ENCODE measurements at regions not wholly inside any gene's neighbourhood (a gene's known extent, or its start where the extent isn't known, plus 50 kb on each side); places are given as distances from the start of the nearest gene placed in this dataset.

GRCh38 chr10:23869548-23869947, 339.4 kb upstream of the KIAA1217 start:
- Histone ChIP-seq H3K27ac (peak overlapping the region in 1 of 2 donors; percentile 39), H3K4me1 (no peaks in the 10 kb centered on the region), H3K4me3 (no peak overlapping the region), H3K27me3 (no peaks in the 10 kb centered on the region), H3K9me3 (no peaks in the 10 kb centered on the region), H3K36me3 (no peaks in the 10 kb centered on the region)
- TF ChIP-seq POLR2A (IDR thresholded peaks at IDR 0.05) (no peak), POLR2AphosphoS5 (IDR thresholded peaks at IDR 0.05) (no peak), CTCF (IDR thresholded peaks at IDR 0.05) (no peak)
- peak in 1 of 2 donors; percentile 57 for DNase-seq (ENCODE audit: low spot score in 2 of 2)
- intact Hi-C loops (cut with DNase I; ENCODE audit: low total_unique reads): no loop called here

- Histone ChIP-seq H3K4me3 (no peak overlapping the region), H3K27me3 (no peaks in the 10 kb centered on the region), H3K36me3 (no peaks in the 10 kb centered on the region), H3K27ac (peak overlapping the region in 1 of 2 donors; percentile 41), H3K9me3 (no peaks in the 10 kb centered on the region), H3K4me1 (no peaks in the 10 kb centered on the region)
- intact Hi-C loops (cut with DNase I; ENCODE audit: low total_unique reads): no loop called here
- TF ChIP-seq POLR2A (IDR thresholded peaks at IDR 0.05) (no peak), CTCF (IDR thresholded peaks at IDR 0.05) (no peak), POLR2AphosphoS5 (IDR thresholded peaks at IDR 0.05) (no peak)
- no peak for DNase-seq (ENCODE audit: low spot score in 2 of 2)
Observed at GRCh38 chr10:23869996-23870395, 338.9 kb upstream of the KIAA1217 start.

- no peak for DNase-seq (ENCODE audit: low spot score in 2 of 2)
- no peak for TF ChIP-seq POLR2AphosphoS5 (IDR thresholded peaks at IDR 0.05)
- no peak for TF ChIP-seq POLR2A (IDR thresholded peaks at IDR 0.05)
- TF ChIP-seq CTCF (IDR thresholded peaks at IDR 0.05): no peak
- no peaks in the 10 kb centered on the region for H3K4me1 ChIP-seq
- H3K9me3 ChIP-seq: no peaks in the 10 kb centered on the region
- H3K36me3 ChIP-seq: no peaks in the 10 kb centered on the region
- peak overlapping the region in 1 of 2 donors; percentile 41 for H3K27ac ChIP-seq
- H3K4me3 ChIP-seq: no peak overlapping the region
- H3K27me3 ChIP-seq: no peaks in the 10 kb centered on the region
- intact Hi-C loops (cut with DNase I; ENCODE audit: low total_unique reads): no loop called here
Observed at GRCh38 chr10:23870651-23871610, 338.0 kb upstream of the KIAA1217 start.

DNA sequence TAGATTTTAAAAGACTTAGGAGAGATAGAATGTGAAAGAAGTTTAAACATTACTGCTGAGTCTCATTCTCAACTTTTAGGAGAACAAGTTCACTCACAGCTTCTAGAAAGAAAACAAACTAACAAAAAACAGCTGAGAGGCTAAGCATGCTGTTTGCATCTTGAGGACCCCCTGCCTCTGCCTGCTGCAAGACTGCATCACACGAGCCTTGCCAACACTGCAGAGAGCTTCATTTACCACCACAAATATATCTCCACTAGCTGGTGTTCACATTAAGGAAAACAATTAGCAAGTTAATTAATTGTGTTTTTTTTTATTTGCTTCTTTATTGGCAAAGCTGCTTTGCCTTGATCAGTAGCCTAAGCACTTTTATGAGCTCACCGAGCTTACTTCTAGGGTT, 336.6 kb upstream of the KIAA1217 start:
- intact Hi-C loops (cut with DNase I; ENCODE audit: low total_unique reads): no loop called here
- H3K27me3 ChIP-seq: no peaks in the 10 kb centered on the region
- H3K27ac ChIP-seq: no peak overlapping the region
- H3K4me1 ChIP-seq: no peaks in the 10 kb centered on the region
- H3K36me3 ChIP-seq: no peaks in the 10 kb centered on the region
- DNase-seq (ENCODE audit: low spot score in 2 of 2): no peak
- no peak for TF ChIP-seq POLR2AphosphoS5 (IDR thresholded peaks at IDR 0.05)
- no peak for TF ChIP-seq CTCF (IDR thresholded peaks at IDR 0.05)
- TF ChIP-seq POLR2A (IDR thresholded peaks at IDR 0.05): no peak
- no peaks in the 10 kb centered on the region for H3K9me3 ChIP-seq
- no peak overlapping the region for H3K4me3 ChIP-seq

GRCh38 chr10:23877791-23878320, 331.1 kb upstream of the KIAA1217 start:
- no peak for TF ChIP-seq POLR2A (IDR thresholded peaks at IDR 0.05)
- Histone ChIP-seq H3K4me3 (no peak overlapping the region), H3K9me3 (no peaks in the 10 kb centered on the region), H3K27me3 (no peaks in the 10 kb centered on the region), H3K36me3 (no peaks in the 10 kb centered on the region), H3K27ac (no peak overlapping the region), H3K4me1 (no peaks in the 10 kb centered on the region)
- intact Hi-C loops (cut with DNase I; ENCODE audit: low total_unique reads): no loop called here
- DNase-seq (ENCODE audit: low spot score in 2 of 2): peak; percentile 27 to 65
